WTC11 (cell line): ENCODE measurements at regions not wholly inside any gene's neighbourhood (a gene's known extent, or its start where the extent isn't known, plus 50 kb on each side); places are given as distances from the start of the nearest gene placed in this dataset.

Experiments used
- ATAC-seq: fragments of 200-7000 bp; cut with Tn5 transposase; 2 replicates; pipeline ENCODE4 v1.10.0; 2021; ENCODE audit warnings: mild to moderate bottlenecking, moderate library complexity
- CTCF ChIA-PET: fragments of 300-600 bp; sonication (Branson Sonifier 250); formaldehyde crosslinking; loops from one replicate; lab custom pipeline; 2021; ENCODE audit warnings: antibody characterized with exemption; lab: Charles Lee
- POLR2A ChIA-PET: fragments of 350-600 bp; sonication (Branson Sonifier 250); formaldehyde crosslinking; loops from one replicate; lab custom pipeline; 2021; ENCODE audit warnings: antibody characterized with exemption; lab: Charles Lee
- DNase-seq: peaks from one replicate; pipeline ENCODE4 v3.0.0; 2021; ENCODE audit warnings: low spot score
- H3K27ac Mint-ChIP-seq: 2 replicates; pipeline ENCODE4 v1.8.0; 2021; ENCODE audit warnings: mixed read lengths
- H3K27me3 Mint-ChIP-seq: 2 replicates; pipeline ENCODE4 v1.8.0; 2021; ENCODE audit warnings: low read depth, mild to moderate bottlenecking, moderate library complexity, mixed read lengths
- H3K36me3 Mint-ChIP-seq: 2 replicates; pipeline ENCODE4 v1.8.0; 2021; ENCODE audit warnings: mixed read lengths
- H3K4me1 Mint-ChIP-seq: 2 replicates; pipeline ENCODE4 v1.8.0; 2022; ENCODE audit warnings: mixed read lengths
- H3K4me3 Mint-ChIP-seq: 2 replicates; pipeline ENCODE4 v1.8.0; 2021; ENCODE audit warnings: mild to moderate bottlenecking, moderate library complexity, mixed read lengths
- H3K9me3 Mint-ChIP-seq: 2 replicates; pipeline ENCODE4 v1.8.0; 2021; ENCODE audit warnings: mixed read lengths
- ATF1 ChIP-seq: sonication (generic); formaldehyde crosslinking; IDR thresholded peaks from 2 replicates; pipeline ENCODE4 v1.8.1; 2023; ENCODE audit warnings: mild to moderate bottlenecking, moderate library complexity, missing genetic modification reagents
- E2F5 ChIP-seq: sonication (generic); formaldehyde crosslinking; IDR thresholded peaks from 2 replicates; pipeline ENCODE4 v1.8.1; 2022; ENCODE audit warnings: mild to moderate bottlenecking, moderate library complexity, missing genetic modification reagents
- ERG ChIP-seq: fragments of 250-450 bp; sonication (Bioruptor Pico); IDR thresholded peaks from 2 replicates; pipeline ENCODE4 v1.8.0; 2021; ENCODE audit warnings: mild to moderate bottlenecking
- GRHL2 ChIP-seq: fragments of 250-450 bp; sonication (Bioruptor Pico); IDR thresholded peaks from 2 replicates; pipeline ENCODE4 v1.8.0; 2022; ENCODE audit warnings: mild to moderate bottlenecking, moderate library complexity; ENCODE audit not compliant: insufficient replicate concordance, severe bottlenecking
- HMGXB4 ChIP-seq: sonication (generic); formaldehyde crosslinking; IDR thresholded peaks from 2 replicates; pipeline ENCODE4 v1.8.1; 2023; ENCODE audit warnings: mild to moderate bottlenecking, moderate library complexity, missing genetic modification reagents
- IRF2 ChIP-seq: sonication (generic); formaldehyde crosslinking; IDR thresholded peaks from 2 replicates; pipeline ENCODE4 v1.8.0; 2022; ENCODE audit warnings: low read depth, missing genetic modification reagents, borderline replicate concordance
- KAT7 ChIP-seq: sonication (generic); formaldehyde crosslinking; IDR thresholded peaks from 2 replicates; pipeline ENCODE4 v1.8.1; 2023; ENCODE audit warnings: missing genetic modification reagents, mild to moderate bottlenecking, borderline replicate concordance
- NR1H2 ChIP-seq: sonication (generic); formaldehyde crosslinking; IDR thresholded peaks from 2 replicates; pipeline ENCODE4 v1.9.0; 2021; ENCODE audit warnings: mild to moderate bottlenecking, moderate library complexity, missing genetic modification reagents
- RELA ChIP-seq: sonication (generic); formaldehyde crosslinking; IDR thresholded peaks from 2 replicates; pipeline ENCODE4 v1.8.1; 2022; ENCODE audit warnings: missing genetic modification reagents, mild to moderate bottlenecking, borderline replicate concordance
- TCF7 ChIP-seq: sonication (generic); formaldehyde crosslinking; IDR thresholded peaks from 2 replicates; pipeline ENCODE4 v1.8.0; 2022; ENCODE audit warnings: mild to moderate bottlenecking, low read depth, missing genetic modification reagents, moderate library complexity
- ZBTB21 ChIP-seq: sonication (generic); formaldehyde crosslinking; IDR thresholded peaks from 2 replicates; pipeline ENCODE4 v1.8.1; 2023; ENCODE audit warnings: mild to moderate bottlenecking, missing genetic modification reagents, borderline replicate concordance
- ZNF317 ChIP-seq: sonication (generic); formaldehyde crosslinking; IDR thresholded peaks from 2 replicates; pipeline ENCODE4 v1.8.1; 2023; ENCODE audit warnings: low read depth, mild to moderate bottlenecking, moderate library complexity, missing genetic modification reagents, borderline replicate concordance
- ZNF396 ChIP-seq: fragments of 250-450 bp; sonication (Bioruptor Pico); IDR thresholded peaks from 2 replicates; pipeline ENCODE4 v1.8.0; 2021; ENCODE audit warnings: mild to moderate bottlenecking, moderate library complexity, borderline replicate concordance
- ZNF416 ChIP-seq: fragments of 250-450 bp; sonication (Bioruptor Pico); IDR thresholded peaks from 2 replicates; pipeline ENCODE4 v1.9.0; 2021; ENCODE audit warnings: mild to moderate bottlenecking, inconsistent platforms
- TF ChIP-seq, protein P1 (sequence below): sonication (generic); formaldehyde crosslinking; IDR thresholded peaks from 2 replicates; pipeline ENCODE4 v1.8.0; 2022; ENCODE audit warnings: mild to moderate bottlenecking, missing genetic modification reagents
- TF ChIP-seq, protein P2 (sequence below): fragments of 250-450 bp; sonication (Bioruptor Pico); IDR thresholded peaks from 2 replicates; pipeline ENCODE4 v1.9.0; 2021; ENCODE audit warnings: mild to moderate bottlenecking
- TF ChIP-seq, protein P3 (sequence below): sonication (generic); formaldehyde crosslinking; IDR thresholded peaks from 2 replicates; pipeline ENCODE4 v1.8.1; 2023; ENCODE audit warnings: mild to moderate bottlenecking, missing genetic modification reagents, moderate library complexity
- TF ChIP-seq, protein P4 (sequence below): sonication (generic); formaldehyde crosslinking; IDR thresholded peaks from 2 replicates; pipeline ENCODE4 v1.8.1; 2023; ENCODE audit warnings: mild to moderate bottlenecking, missing genetic modification reagents, borderline replicate concordance

DNA sequence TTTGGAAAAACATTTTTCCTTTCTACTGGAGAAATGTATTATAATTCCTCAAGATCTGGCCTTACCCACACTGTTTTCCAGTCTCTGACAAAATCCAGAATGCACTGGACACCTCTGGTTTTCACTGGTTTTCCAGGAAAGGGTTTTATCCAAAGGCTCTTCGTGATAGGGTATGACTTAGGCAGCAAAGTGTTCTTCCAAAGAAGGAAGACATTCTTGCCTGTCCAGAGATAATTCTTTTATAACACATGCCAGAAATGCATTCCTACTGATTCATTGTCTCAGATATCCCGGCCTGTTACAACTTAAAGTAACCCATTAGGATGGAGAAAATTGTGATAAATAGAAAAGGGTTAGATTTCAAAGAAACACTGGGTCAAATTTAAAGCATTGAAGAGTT is 2343.1 kb downstream of the PCDH7 start (continued):
- TF ChIP-seq, protein P1, sequence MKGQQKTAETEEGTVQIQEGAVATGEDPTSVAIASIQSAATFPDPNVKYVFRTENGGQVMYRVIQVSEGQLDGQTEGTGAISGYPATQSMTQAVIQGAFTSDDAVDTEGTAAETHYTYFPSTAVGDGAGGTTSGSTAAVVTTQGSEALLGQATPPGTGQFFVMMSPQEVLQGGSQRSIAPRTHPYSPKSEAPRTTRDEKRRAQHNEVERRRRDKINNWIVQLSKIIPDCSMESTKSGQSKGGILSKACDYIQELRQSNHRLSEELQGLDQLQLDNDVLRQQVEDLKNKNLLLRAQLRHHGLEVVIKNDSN (CRISPR knock-in tag) = no peak
- TF ChIP-seq ERG = no peak

- Mint-ChIP-seq H3K9me3 (peaks cover 7% of the 10 kb centered on the region), H3K36me3 (peaks cover 5% of the 10 kb centered on the region), H3K27ac (no peak overlapping the region), H3K4me3 (no peak overlapping the region), H3K4me1 (0 out of 2 replicates have a peak, but pooled peaks cover 3% of the 10 kb centered on the region)
- DNase-seq (no peak), ATAC-seq (no peak)
- ChIA-PET CTCF (no interaction called here), POLR2A (no interaction called here)
- TF ChIP-seq, protein P2, sequence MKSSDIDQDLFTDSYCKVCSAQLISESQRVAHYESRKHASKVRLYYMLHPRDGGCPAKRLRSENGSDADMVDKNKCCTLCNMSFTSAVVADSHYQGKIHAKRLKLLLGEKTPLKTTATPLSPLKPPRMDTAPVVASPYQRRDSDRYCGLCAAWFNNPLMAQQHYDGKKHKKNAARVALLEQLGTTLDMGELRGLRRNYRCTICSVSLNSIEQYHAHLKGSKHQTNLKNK (CRISPR knock-in tag) = no peak
- TF ChIP-seq IRF2 (CRISPR knock-in tag) = no peak
- TF ChIP-seq E2F5 (CRISPR knock-in tag) = no peak
- no peak for TF ChIP-seq ZBTB21 (CRISPR knock-in tag)
- TF ChIP-seq ZNF416 (CRISPR knock-in tag) = no peak
- no peak for TF ChIP-seq NR1H2 (CRISPR knock-in tag)
- TF ChIP-seq, protein P1 (CRISPR knock-in tag) = no peak
- TF ChIP-seq, protein P3, sequence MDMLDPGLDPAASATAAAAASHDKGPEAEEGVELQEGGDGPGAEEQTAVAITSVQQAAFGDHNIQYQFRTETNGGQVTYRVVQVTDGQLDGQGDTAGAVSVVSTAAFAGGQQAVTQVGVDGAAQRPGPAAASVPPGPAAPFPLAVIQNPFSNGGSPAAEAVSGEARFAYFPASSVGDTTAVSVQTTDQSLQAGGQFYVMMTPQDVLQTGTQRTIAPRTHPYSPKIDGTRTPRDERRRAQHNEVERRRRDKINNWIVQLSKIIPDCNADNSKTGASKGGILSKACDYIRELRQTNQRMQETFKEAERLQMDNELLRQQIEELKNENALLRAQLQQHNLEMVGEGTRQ (CRISPR knock-in tag) = no peak
- TF ChIP-seq HMGXB4 (CRISPR knock-in tag) = no peak
- TF ChIP-seq ZNF317 (CRISPR knock-in tag) = no peak
- TF ChIP-seq KAT7 (CRISPR knock-in tag) = no peak
- TF ChIP-seq RELA (CRISPR knock-in tag) = no peak
- TF ChIP-seq ATF1 (CRISPR knock-in tag) = no peak
- no peak for TF ChIP-seq ZNF396 (CRISPR knock-in tag)
- TF ChIP-seq, all 79 proteins: peak for 0
- H3K27me3 Mint-ChIP-seq = no peaks in the 10 kb centered on the region
Observed at GRCh38 chr4:33064238-33064637, 2344.1 kb downstream of the PCDH7 start.

DNA sequence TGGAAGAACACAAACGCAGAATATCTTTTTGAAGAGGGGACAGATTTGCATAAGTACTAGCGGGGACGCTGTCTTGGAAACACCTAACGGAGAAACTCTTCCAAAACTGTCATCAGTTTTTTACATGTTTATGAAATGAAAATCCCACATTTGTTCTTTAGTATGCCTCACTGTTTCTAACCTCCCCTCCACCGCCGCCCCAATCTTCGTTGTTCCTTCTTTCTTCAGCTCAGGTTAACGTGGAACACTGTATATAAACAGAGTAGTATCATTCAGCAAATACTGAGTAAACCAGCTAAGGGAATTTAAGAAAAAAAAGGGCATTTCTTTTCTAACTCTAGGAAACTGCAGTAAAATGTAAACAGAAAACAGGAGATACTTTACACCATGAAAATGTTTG is 2345.6 kb downstream of the PCDH7 start:
- peaks cover 21% of the 10 kb centered on the region for H3K9me3 Mint-ChIP-seq
- no peak overlapping the region for H3K27ac Mint-ChIP-seq
- H3K4me1 Mint-ChIP-seq = 0 out of 2 replicates have a peak, but pooled peaks cover 1% of the 10 kb centered on the region
- DNase-seq (no peak), ATAC-seq (no peak)
- H3K36me3 Mint-ChIP-seq = peaks cover 10% of the 10 kb centered on the region
- ChIA-PET CTCF (no interaction called here), POLR2A (no interaction called here)
- TF ChIP-seq, protein P4, sequence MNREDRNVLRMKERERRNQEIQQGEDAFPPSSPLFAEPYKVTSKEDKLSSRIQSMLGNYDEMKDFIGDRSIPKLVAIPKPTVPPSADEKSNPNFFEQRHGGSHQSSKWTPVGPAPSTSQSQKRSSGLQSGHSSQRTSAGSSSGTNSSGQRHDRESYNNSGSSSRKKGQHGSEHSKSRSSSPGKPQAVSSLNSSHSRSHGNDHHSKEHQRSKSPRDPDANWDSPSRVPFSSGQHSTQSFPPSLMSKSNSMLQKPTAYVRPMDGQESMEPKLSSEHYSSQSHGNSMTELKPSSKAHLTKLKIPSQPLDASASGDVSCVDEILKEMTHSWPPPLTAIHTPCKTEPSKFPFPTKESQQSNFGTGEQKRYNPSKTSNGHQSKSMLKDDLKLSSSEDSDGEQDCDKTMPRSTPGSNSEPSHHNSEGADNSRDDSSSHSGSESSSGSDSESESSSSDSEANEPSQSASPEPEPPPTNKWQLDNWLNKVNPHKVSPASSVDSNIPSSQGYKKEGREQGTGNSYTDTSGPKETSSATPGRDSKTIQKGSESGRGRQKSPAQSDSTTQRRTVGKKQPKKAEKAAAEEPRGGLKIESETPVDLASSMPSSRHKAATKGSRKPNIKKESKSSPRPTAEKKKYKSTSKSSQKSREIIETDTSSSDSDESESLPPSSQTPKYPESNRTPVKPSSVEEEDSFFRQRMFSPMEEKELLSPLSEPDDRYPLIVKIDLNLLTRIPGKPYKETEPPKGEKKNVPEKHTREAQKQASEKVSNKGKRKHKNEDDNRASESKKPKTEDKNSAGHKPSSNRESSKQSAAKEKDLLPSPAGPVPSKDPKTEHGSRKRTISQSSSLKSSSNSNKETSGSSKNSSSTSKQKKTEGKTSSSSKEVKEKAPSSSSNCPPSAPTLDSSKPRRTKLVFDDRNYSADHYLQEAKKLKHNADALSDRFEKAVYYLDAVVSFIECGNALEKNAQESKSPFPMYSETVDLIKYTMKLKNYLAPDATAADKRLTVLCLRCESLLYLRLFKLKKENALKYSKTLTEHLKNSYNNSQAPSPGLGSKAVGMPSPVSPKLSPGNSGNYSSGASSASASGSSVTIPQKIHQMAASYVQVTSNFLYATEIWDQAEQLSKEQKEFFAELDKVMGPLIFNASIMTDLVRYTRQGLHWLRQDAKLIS = no peak
- no peak for TF ChIP-seq GRHL2 (CRISPR knock-in tag)
- TF ChIP-seq TCF7 (CRISPR knock-in tag) = no peak
- H3K27me3 Mint-ChIP-seq = no peaks in the 10 kb centered on the region
- no peak overlapping the region for H3K4me3 Mint-ChIP-seq
